HepG2 (cell line): ENCODE measurements at regions not wholly inside any gene's neighbourhood (a gene's known extent, or its start where the extent isn't known, plus 50 kb on each side); places are given as distances from the start of the nearest gene placed in this dataset.

Experiments used
- CREM ChIP-seq, 2 experiments: sonication (generic) in 1 of 2; formaldehyde crosslinking in 1 of 2; IDR thresholded peaks; 2 replicates each; pipeline versions ENCODE4 v1.4.0 to v1.6.1; 2016 to 2020; ENCODE audit warnings: antibody characterized with exemption in 1 of 2, mild to moderate bottlenecking in 1 of 2, missing genetic modification reagents in 1 of 2
- CTCF ChIP-seq: sonication (generic); formaldehyde crosslinking; IDR thresholded peaks from 2 replicates; pipeline ENCODE4 v1.5.0; 2020; ENCODE audit warnings: mild to moderate bottlenecking, missing genetic modification reagents, moderate library complexity
- HNRNPK ChIP-seq: fragments of 200-400 bp; formaldehyde crosslinking; IDR thresholded peaks from 2 replicates; pipeline ENCODE4 v1.6.1; 2018; ENCODE audit warnings: low read length, low read depth, moderate library complexity, mild to moderate bottlenecking; ENCODE audit not compliant: poor library complexity, severe bottlenecking
- POLR2A ChIP-seq, 2 experiments: IDR thresholded peaks; 2 replicates each; pipeline ENCODE4 v1.6.1; 2011; ENCODE audit warnings: low read depth in 2 of 2, low read length in 2 of 2, mild to moderate bottlenecking in 1 of 2, moderate library complexity in 1 of 2; ENCODE audit not compliant: insufficient read depth in 1 of 2
- RFX5 ChIP-seq: IDR thresholded peaks from 2 replicates; pipeline ENCODE4 v1.6.1; 2011; ENCODE audit warnings: low read depth, low read length, improper control_type of control experiment
- RNF2 ChIP-seq: fragments of 450-650 bp; conservative IDR thresholded peaks from 2 replicates; pipeline ENCODE4 v1.6.1; 2016; ENCODE audit warnings: low read depth
- ZBTB7A ChIP-seq: sonication (generic); formaldehyde crosslinking; IDR thresholded peaks from 2 replicates; pipeline ENCODE4 v1.8.0; 2022; ENCODE audit warnings: mild to moderate bottlenecking, missing genetic modification reagents

DNA sequence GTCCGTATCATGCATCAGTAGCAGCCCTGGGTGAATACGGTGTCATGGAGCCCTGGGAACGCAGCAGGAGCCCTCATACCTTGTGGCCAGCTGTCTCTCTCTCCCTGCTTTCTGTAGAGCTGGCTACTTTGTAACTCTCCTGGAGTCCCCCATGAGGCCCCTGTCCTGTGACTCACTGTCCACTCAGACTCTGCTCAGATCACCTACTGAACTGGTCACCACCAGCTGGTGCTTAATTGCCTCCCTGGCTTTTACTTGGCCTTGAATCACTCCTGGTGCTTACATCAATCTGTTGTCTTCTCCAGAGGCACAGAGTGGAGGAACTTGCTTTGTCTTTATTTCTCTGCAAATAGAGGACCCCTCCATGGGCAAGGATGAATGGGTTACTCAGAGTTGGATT is 172.7 kb downstream of the HRH4 start:
- TF ChIP-seq RNF2 (no peak), RFX5 (no peak), CREM (IDR thresholded peaks at IDR 0.05) (no peak), CREM (CRISPR knock-in tag; IDR thresholded peaks at IDR 0.05) (no peak), POLR2A (IDR thresholded peaks at IDR 0.05; ENCODE audit: insufficient read depth in 1 of 2, low read depth in 2 of 2, low read length in 2 of 2) (no peak), ZBTB7A (no peak), CTCF (CRISPR knock-in tag) (no peak), HNRNPK (no peak)
